ENCODE measurements at regions not wholly inside any gene's neighbourhood (a gene's known extent, or its start where the extent isn't known, plus 50 kb on each side); places are given as distances from the start of the nearest gene placed in this dataset.

DNA sequence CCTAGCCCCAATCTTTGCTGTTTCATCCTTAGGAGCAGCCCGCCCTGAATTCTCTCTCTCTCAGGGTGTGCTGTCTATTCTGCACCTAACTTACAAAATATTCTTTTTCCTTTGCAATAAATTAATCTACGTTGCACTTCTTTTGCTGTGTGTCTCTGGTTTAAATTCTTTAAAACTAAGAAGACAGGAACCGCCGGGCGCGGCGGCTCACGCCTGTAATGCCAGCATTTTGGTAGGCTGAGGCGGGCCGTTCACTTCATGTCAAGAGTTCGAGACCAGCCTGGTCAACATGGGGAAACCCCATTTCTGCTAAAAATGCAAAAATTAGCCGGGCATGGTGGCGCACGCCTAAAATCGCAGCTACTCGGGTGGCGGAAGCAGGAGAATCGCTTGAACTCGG is 148.5 kb upstream of the PRSS16 start:
- no peak overlapping the region for H3K4me3 ChIP-seq (ENCODE audit: low read depth, low read length)
- TF ChIP-seq, protein P1, sequence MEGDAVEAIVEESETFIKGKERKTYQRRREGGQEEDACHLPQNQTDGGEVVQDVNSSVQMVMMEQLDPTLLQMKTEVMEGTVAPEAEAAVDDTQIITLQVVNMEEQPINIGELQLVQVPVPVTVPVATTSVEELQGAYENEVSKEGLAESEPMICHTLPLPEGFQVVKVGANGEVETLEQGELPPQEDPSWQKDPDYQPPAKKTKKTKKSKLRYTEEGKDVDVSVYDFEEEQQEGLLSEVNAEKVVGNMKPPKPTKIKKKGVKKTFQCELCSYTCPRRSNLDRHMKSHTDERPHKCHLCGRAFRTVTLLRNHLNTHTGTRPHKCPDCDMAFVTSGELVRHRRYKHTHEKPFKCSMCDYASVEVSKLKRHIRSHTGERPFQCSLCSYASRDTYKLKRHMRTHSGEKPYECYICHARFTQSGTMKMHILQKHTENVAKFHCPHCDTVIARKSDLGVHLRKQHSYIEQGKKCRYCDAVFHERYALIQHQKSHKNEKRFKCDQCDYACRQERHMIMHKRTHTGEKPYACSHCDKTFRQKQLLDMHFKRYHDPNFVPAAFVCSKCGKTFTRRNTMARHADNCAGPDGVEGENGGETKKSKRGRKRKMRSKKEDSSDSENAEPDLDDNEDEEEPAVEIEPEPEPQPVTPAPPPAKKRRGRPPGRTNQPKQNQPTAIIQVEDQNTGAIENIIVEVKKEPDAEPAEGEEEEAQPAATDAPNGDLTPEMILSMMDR (IDR thresholded peaks at IDR 0.05; ENCODE audit: low read depth, low read length) = no peak

DNA sequence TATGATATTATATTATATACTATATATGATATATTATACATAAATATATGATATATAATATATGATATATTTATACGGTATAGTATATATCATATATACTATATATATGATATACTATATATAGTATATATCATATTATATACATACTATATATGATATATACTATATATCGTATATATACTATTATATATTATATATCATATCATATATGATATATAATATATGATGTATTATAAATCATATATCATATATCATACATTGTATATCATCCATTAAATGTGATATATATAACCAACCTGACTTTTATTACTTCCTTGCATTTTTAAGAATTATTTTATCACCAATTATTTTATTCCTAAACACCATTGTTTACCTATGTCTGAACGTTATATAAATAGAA is 146.6 kb upstream of the PRSS16 start:
- TF ChIP-seq, protein P1 (IDR thresholded peaks at IDR 0.05; ENCODE audit: low read depth, low read length) = no peak
- H3K4me3 ChIP-seq (ENCODE audit: low read depth, low read length) = no peak overlapping the region

DNA sequence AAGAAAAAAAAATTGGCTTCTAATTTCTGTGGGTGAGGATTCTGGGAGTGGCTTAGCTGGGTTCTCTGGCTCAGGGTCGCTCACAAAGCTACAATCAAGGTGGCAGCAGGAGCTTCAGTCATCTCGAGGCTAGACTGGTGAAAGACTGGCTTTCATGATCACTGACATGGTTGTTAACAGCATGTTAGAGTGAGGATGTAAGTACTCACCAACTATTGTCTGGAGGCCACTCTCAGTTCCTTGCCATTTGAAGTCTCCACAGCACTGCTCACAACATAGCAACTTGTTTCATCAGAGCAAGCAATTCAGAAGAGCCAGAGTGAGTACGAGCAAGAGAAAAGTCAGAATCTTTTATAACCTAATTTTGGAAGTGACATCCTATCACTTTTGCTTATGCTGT is 145.7 kb upstream of the PRSS16 start:
- no peak overlapping the region for H3K4me3 ChIP-seq (ENCODE audit: low read depth, low read length)
- TF ChIP-seq, protein P1 (IDR thresholded peaks at IDR 0.05; ENCODE audit: low read depth, low read length) = no peak

DNA sequence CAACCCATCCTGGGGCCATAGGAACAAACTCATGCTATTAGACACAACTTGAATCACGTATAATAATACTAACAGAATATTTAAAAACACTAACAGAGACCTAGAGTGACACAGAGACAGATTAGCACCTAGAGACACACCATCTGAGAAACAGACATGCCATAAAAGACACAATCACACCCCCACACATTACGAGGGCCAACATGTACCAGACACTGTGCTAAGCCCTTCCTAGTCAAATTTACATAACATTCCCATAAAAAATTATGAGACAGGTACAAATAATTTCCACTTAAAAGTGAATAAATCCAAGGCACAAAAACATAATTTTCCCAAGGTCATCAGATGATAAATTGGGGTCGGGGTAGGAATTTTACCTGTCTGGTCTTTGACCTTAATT is 141.1 kb upstream of the PRSS16 start:
- no peak overlapping the region for H3K4me3 ChIP-seq (ENCODE audit: low read depth, low read length)
- TF ChIP-seq, protein P1 (IDR thresholded peaks at IDR 0.05; ENCODE audit: low read depth, low read length) = no peak

DNA sequence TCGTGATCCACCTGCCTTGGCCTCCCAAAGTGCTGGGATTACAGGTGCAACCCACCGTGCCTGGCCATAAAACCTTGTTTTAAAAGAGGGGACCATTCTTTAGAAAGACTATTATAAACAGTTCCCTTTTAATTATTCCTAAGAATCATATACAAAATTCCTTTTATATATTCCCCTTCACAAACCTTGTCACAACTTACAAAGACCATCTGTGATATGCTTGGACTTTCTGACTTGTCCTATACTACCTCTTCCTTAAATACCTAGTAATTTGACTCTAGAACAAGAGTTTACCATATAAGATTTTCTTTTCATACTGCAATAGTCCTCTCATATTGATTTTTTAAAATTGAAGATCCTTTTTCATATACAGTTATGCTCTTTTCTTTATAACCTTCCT is 135.8 kb upstream of the PRSS16 start:
- H3K4me3 ChIP-seq (ENCODE audit: low read depth, low read length) = no peak overlapping the region
- TF ChIP-seq, protein P1 (IDR thresholded peaks at IDR 0.05; ENCODE audit: low read depth, low read length) = no peak

DNA sequence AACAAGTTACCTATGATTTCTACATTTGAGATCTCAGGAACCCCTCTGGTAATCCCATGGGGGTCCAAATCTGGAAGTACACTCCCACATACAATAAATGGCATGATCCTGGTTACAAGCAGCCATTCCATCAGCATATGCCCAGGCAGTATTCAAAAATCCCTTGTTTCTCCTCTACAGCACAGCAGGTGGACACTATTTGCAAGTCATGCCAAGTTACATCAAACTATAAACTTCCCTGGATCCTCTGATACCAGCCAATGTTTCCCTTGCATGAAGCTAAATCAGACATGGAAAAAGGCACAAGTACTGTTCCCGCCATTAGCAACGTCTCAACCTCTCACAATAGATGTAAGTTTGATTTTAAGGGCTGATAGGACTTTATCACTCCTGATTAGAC is 134.5 kb upstream of the PRSS16 start:
- H3K4me3 ChIP-seq (ENCODE audit: low read depth, low read length) = no peak overlapping the region
- TF ChIP-seq, protein P1 (IDR thresholded peaks at IDR 0.05; ENCODE audit: low read depth, low read length) = no peak

DNA sequence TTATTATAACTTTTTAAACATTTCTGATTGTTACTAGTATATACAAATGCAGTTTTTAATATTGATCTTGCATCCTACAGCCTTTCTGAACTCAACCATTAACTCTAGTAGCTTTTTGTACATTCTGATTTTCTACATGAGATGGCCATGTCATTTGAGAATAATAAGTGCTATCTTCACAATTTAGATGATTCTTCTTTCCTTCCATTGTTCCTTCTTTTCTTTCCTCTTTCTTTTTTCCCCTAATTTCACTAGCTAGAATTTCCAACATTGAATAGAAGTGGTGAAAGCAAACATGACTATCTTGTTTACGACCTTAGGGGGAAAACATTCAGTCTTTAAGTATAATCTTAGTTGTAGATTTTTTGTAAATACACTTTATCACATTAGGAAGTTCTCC is 128.2 kb upstream of the PRSS16 start:
- TF ChIP-seq, protein P1 (IDR thresholded peaks at IDR 0.05; ENCODE audit: low read depth, low read length) = no peak
- no peak overlapping the region for H3K4me3 ChIP-seq (ENCODE audit: low read depth, low read length)

Data from WI38 (cell line).